ENCODE measurements at regions not wholly inside any gene's neighbourhood (a gene's known extent, or its start where the extent isn't known, plus 50 kb on each side); places are given as distances from the start of the nearest gene placed in this dataset.
"Not testable (repeated sequence)": the region's sequence is repeated elsewhere in the genome, so short reads cannot be mapped to it uniquely, and the experiment has no call there.

- H3K9me2 ChIP-seq (ENCODE audit: insufficient read depth, low read length), result no peaks in the 10 kb centered on the region
- H3F3A ChIP-seq (ENCODE audit: insufficient read depth, low read length, poor library complexity, severe bottlenecking), result no peaks in the 10 kb centered on the region
- TF ChIP-seq REST (IDR thresholded peaks at IDR 0.05; ENCODE audit: borderline replicate concordance) (no peak), TAF1 (IDR thresholded peaks at IDR 0.05; ENCODE audit: low read depth) (no peak), CTCF (IDR thresholded peaks at IDR 0.05; ENCODE audit: poor library complexity, severe bottlenecking) (no peak), EP300 (conservative IDR thresholded peaks at IDR 0.05; ENCODE audit: poor library complexity, severe bottlenecking) (no peak), MXI1 (conservative IDR thresholded peaks at IDR 0.05; ENCODE audit: poor library complexity, severe bottlenecking) (no peak), SMC3 (conservative IDR thresholded peaks at IDR 0.05; ENCODE audit: poor library complexity) (no peak), EZH2 (IDR thresholded peaks at IDR 0.05; ENCODE audit: borderline replicate concordance, insufficient read depth, low read length, poor library complexity, severe bottlenecking) (no peak), RAD21 (conservative IDR thresholded peaks at IDR 0.05) (no peak), POLR2AphosphoS5 (IDR thresholded peaks at IDR 0.05) (no peak)
- no peak overlapping the region for H2AFZ ChIP-seq (ENCODE audit: low read depth, low read length)
- no peak overlapping the region for H3K4me2 ChIP-seq (ENCODE audit: low read length)
- no peak overlapping the region for H3K27ac ChIP-seq (ENCODE audit: low read length)
- H3K4me3 ChIP-seq (ENCODE audit: low read length), result no peak overlapping the region
- H3K9me3 ChIP-seq (ENCODE audit: low read length), result no peaks in the 10 kb centered on the region
- H3K36me3 ChIP-seq (ENCODE audit: insufficient read depth, low read length), result no peaks in the 10 kb centered on the region
- no peaks in the 10 kb centered on the region for H4K20me1 ChIP-seq (ENCODE audit: insufficient read depth)
- H3K79me2 ChIP-seq (replicated peaks; ENCODE audit: insufficient read depth, low read length), result no peaks in the 10 kb centered on the region
- no peaks in the 10 kb centered on the region for H3K27me3 ChIP-seq (ENCODE audit: insufficient read depth, low read depth, low read length)
- no peak overlapping the region for H3K9ac ChIP-seq (ENCODE audit: low read length)
Measured at GRCh38 chr2:106332054-106332453, 136.2 kb downstream of the RGPD3 start.

- H3K4me3 ChIP-seq (ENCODE audit: low read length); H3K9ac ChIP-seq (ENCODE audit: low read length); H3K36me3 ChIP-seq (ENCODE audit: insufficient read depth, low read length); H3K9me3 ChIP-seq (ENCODE audit: low read length); H3K79me2 ChIP-seq (replicated peaks; ENCODE audit: insufficient read depth, low read length); H2AFZ ChIP-seq (ENCODE audit: low read depth, low read length); H3K9me2 ChIP-seq (ENCODE audit: insufficient read depth, low read length); H3F3A ChIP-seq (ENCODE audit: insufficient read depth, low read length, poor library complexity, severe bottlenecking); H4K20me1 ChIP-seq (ENCODE audit: insufficient read depth); H3K27ac ChIP-seq (ENCODE audit: low read length); H3K27me3 ChIP-seq (ENCODE audit: insufficient read depth, low read depth, low read length); H3K4me2 ChIP-seq (ENCODE audit: low read length): not testable (repeated sequence)
Measured at GRCh38 chr2:106330384-106331261, 136.5 kb upstream of the UXS1 start.

Data from neural cell (in vitro differentiated cells).